Uterus (tissue), 3 donors: ENCODE measurements at regions not wholly inside any gene's neighbourhood (a gene's known extent, or its start where the extent isn't known, plus 50 kb on each side); places are given as distances from the start of the nearest gene placed in this dataset.

Experiments
- DNase-seq, 2 donors: peaks; one replicate each; pipeline ENCODE4 v3.0.0-alpha.2; 2019 to 2020
- H3K27ac ChIP-seq, 2 donors: fragments of 200-600 bp; sonication (generic); 1 replicate in 1 of 2; 2 replicates in 1 of 2; pipeline ENCODE4 v1.5.1; 2016 to 2018
- H3K27me3 ChIP-seq, 2 donors: fragments of 200-600 bp; sonication (generic); one replicate each; pipeline ENCODE4 v1.5.1; 2018 to 2019; ENCODE audit warnings: control low read depth in 1 of 2
- H3K36me3 ChIP-seq, 2 donors: fragments of 200-600 bp; sonication (generic); one replicate each; pipeline ENCODE4 v1.5.1; 2019; ENCODE audit warnings: control low read depth in 1 of 2
- H3K4me1 ChIP-seq, 2 donors: fragments of 200-600 bp; sonication (generic); one replicate each; pipeline ENCODE4 v1.5.1; 2018 to 2019; ENCODE audit warnings: control low read depth in 1 of 2
- H3K4me3 ChIP-seq, 2 donors: fragments of 200-600 bp; sonication (generic); 1 replicate in 1 of 2; 2 replicates in 1 of 2; pipeline ENCODE4 v1.5.1; 2018 to 2019; ENCODE audit warnings: mild to moderate bottlenecking in 1 of 2
- H3K9me3 ChIP-seq, 2 donors: fragments of 200-600 bp; sonication (generic); one replicate each; pipeline ENCODE4 v1.5.1; 2019; ENCODE audit warnings: control low read depth in 1 of 2
- POLR2A ChIP-seq, 2 donors: fragments of 450-650 bp; IDR thresholded peaks; one replicate each; pipeline ENCODE4 v1.6.1; 2016; ENCODE audit warnings: antibody characterized with exemption in 2 of 2, mild to moderate bottlenecking in 1 of 2, moderate library complexity in 1 of 2
- intact Hi-C: fragments of 100-400 bp; cut with DNase I; formaldehyde crosslinking; loops from one replicate; pipeline ENCODE4 v1.15.1; 2023; ENCODE audit warnings: low total_unique reads
- TF ChIP-seq, protein P1 (sequence below), 4 experiments: fragments of 200-600 bp in 2 of 4; fragments of 450-650 bp in 2 of 4; sonication (generic) in 2 of 4; IDR thresholded peaks; one replicate each; pipeline ENCODE4 v1.5.1; 2016 to 2019; ENCODE audit warnings: antibody characterized with exemption in 4 of 4, mild to moderate bottlenecking in 2 of 4, moderate library complexity in 1 of 4
- donor health status: DM: yes; HTN: yes; CAD: no.

DNA sequence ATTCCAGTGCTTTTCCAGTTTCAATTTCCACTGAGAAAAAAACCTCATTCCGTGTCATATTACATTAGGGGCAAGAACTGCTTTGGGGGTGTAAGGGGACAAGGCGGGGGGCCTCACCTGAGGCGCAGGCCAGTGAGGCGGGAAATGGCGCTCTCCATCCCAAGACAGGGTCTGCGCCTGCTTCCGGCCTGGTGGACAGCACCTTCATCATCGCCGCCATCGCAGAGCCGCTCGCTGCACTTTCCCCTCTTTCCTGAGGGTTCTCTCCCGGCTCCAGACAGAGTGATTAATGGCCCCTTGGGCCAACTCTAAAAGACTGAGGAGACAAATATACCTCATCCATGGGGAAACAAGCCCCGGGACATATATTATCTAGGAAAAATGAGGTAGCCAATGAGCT lies 270.0 kb upstream of the SOX4 start:
- Histone ChIP-seq H3K27ac (no peak overlapping the region), H3K27me3 (no peaks in the 10 kb centered on the region), H3K36me3 (no peaks in the 10 kb centered on the region), H3K4me1 (no peaks in the 10 kb centered on the region), H3K4me3 (no peak overlapping the region), H3K9me3 (no peaks in the 10 kb centered on the region)
- intact Hi-C loops: no loop called here
- DNase-seq: no peak
- no peak for TF ChIP-seq POLR2A (IDR thresholded peaks at IDR 0.05)
- TF ChIP-seq, protein P1, sequence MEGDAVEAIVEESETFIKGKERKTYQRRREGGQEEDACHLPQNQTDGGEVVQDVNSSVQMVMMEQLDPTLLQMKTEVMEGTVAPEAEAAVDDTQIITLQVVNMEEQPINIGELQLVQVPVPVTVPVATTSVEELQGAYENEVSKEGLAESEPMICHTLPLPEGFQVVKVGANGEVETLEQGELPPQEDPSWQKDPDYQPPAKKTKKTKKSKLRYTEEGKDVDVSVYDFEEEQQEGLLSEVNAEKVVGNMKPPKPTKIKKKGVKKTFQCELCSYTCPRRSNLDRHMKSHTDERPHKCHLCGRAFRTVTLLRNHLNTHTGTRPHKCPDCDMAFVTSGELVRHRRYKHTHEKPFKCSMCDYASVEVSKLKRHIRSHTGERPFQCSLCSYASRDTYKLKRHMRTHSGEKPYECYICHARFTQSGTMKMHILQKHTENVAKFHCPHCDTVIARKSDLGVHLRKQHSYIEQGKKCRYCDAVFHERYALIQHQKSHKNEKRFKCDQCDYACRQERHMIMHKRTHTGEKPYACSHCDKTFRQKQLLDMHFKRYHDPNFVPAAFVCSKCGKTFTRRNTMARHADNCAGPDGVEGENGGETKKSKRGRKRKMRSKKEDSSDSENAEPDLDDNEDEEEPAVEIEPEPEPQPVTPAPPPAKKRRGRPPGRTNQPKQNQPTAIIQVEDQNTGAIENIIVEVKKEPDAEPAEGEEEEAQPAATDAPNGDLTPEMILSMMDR (IDR thresholded peaks at IDR 0.05): no peak

DNA sequence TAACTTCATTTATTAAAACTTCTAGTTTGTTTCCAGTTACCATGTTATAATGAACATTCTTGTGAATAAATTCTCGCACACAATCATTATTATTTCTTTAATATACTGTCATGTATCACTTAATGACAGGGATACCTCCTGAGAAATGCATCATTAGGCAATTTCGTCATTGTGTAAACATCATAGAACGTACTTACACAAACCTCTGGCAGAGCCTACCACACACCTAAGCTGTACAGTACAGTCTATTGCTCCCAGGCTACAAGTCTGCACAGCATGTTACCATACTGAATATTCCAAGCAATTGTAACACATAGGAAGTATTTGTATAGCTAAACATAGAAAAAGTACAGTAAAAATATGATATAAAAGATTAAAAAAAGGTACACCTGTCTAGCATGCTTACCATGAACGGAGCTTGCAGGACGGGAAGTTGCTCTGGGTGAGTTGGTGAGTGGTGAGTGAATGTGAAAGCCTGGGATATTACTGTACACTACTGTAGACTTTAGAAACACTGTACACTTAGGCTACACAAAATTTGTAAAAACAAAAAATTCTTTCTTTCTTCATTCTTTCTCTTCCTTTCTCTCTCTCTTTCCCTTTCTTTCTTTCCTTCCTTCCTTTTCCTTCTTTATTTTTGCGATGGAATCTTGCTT lies 268.2 kb upstream of the SOX4 start:
- DNase-seq: no peak
- H3K36me3 ChIP-seq: no peaks in the 10 kb centered on the region
- H3K4me1 ChIP-seq: no peaks in the 10 kb centered on the region
- no peak overlapping the region for H3K27ac ChIP-seq
- intact Hi-C loops: no loop called here
- no peaks in the 10 kb centered on the region for H3K9me3 ChIP-seq
- no peak overlapping the region for H3K4me3 ChIP-seq
- TF ChIP-seq, protein P1 (IDR thresholded peaks at IDR 0.05): no peak
- no peak for TF ChIP-seq POLR2A (IDR thresholded peaks at IDR 0.05)
- no peaks in the 10 kb centered on the region for H3K27me3 ChIP-seq

DNA sequence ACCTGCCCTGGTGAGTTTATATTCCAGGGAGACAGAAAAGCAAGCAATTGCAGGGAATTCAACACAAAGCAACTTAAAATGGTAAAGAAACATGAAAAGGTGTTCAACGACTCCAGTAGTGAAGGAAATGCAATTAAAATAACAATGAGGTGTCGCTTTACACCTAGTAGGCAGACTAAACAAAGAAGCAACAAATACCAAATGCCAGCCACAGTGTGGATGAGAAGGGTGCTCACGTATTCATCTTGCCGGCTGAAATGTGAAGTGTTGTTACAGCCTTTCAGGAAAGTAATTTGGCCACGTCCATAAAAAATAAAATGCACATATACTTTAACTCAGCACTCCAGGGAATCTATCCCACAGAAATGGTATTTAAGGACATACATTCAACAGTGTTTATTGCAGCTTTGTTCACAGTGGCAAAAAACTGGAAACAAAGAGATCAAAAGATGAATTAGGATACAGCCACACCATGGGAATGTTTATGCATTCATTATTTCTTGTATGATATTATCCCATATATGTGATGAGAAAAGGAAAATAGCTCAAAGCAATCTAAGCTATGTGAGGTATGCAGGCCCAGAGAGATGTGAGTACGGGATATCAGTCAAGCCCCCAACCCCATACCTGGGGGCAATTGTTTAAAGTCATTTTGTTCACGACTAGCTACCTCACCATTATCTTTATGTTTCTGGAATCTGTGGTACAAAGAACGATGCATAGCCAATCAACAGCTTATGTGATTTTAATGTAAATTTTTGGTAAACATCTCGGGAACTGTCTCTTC lies 266.0 kb upstream of the SOX4 start:
- no peak for DNase-seq
- Histone ChIP-seq H3K36me3 (no peaks in the 10 kb centered on the region), H3K27ac (no peak overlapping the region), H3K9me3 (no peaks in the 10 kb centered on the region), H3K4me1 (no peaks in the 10 kb centered on the region), H3K27me3 (no peaks in the 10 kb centered on the region), H3K4me3 (no peak overlapping the region)
- TF ChIP-seq POLR2A (IDR thresholded peaks at IDR 0.05): no peak
- TF ChIP-seq, protein P1 (IDR thresholded peaks at IDR 0.05): no peak
- intact Hi-C loops: no loop called here

DNA sequence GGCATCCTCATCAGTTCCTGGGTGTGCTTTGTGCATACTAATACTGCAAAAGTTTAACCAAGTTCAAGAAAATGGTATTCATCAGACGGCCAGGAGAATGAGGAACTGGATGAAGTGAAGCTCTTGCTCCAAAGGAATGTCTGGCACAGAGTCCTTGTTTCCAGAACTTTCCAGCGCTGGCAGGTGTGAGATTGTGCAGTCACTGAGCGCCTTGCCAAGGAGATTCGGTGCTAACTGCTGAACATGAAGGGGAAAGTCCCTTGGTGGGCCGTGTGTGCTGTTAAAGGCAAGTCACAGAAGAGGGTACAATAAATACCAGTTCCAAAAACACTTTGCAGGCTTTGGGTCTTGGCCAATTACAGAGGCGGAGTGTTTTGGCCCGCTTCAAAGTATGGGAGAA lies 262.3 kb upstream of the SOX4 start:
- no peaks in the 10 kb centered on the region for H3K27me3 ChIP-seq
- no peak for TF ChIP-seq POLR2A (IDR thresholded peaks at IDR 0.05)
- TF ChIP-seq, protein P1 (IDR thresholded peaks at IDR 0.05): no peak
- peak overlapping the region in 1 of 2 donors; percentile 19 for H3K27ac ChIP-seq
- intact Hi-C loops: no loop called here
- no peak overlapping the region for H3K4me3 ChIP-seq
- DNase-seq: peak; percentile 33 to 59
- no peaks in the 10 kb centered on the region for H3K9me3 ChIP-seq
- H3K4me1 ChIP-seq: no peaks in the 10 kb centered on the region
- no peaks in the 10 kb centered on the region for H3K36me3 ChIP-seq

DNA sequence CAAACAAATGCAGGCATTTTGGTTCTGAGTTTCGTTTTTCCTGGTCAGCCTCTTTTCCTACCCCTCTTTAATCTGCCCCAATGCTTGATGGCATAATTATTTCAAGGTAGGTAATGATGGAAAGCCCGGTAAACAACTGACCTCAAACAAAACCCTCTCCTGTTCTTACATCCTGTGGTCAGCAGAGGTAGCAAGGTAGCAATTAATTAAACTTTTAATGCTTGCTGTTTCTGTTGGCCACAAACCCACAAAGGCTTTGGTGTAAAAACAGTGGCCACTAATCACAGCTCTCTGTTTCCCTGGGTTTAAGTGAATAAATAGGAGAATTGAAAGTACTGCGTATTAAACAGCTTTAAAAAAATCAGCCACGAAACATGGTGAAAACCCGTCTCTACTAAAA lies 261.5 kb upstream of the SOX4 start:
- DNase-seq: no peak
- H3K36me3 ChIP-seq: no peaks in the 10 kb centered on the region
- H3K27ac ChIP-seq: no peak overlapping the region
- no peak for TF ChIP-seq POLR2A (IDR thresholded peaks at IDR 0.05)
- TF ChIP-seq, protein P1 (IDR thresholded peaks at IDR 0.05): no peak
- no peaks in the 10 kb centered on the region for H3K27me3 ChIP-seq
- no peaks in the 10 kb centered on the region for H3K9me3 ChIP-seq
- intact Hi-C loops: no loop called here
- H3K4me1 ChIP-seq: no peaks in the 10 kb centered on the region
- no peak overlapping the region for H3K4me3 ChIP-seq
